ENCODE measurements at regions not wholly inside any gene's neighbourhood (a gene's known extent, or its start where the extent isn't known, plus 50 kb on each side); places are given as distances from the start of the nearest gene placed in this dataset.

DNA sequence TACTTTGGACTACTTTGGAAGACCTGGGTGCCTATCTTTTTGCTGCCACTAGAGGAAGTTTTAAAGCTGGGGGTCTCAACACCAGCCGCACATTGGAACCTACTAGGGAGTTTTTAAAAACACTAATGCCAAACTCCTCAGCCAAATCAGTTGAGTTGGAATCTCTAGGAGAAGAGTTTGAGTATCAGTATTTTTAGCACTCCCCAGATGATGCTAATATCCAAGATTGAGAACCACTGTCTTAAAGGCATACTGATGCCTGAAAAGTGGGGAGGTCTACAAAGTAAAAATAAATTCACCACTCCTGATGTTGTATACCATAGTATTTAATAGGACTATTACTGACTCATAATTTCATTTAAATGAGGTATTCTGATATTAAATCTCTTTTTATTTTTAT lies 62.9 kb upstream of the COL21A1 start:
- ATAC-seq (no peak), DNase-seq (ENCODE audit: low read depth, low spot score) (no peak)
- no peak overlapping the region for H2AFZ ChIP-seq (ENCODE audit: low read depth, low read length, poor library complexity, severe bottlenecking)
- H3K27me3 ChIP-seq (ENCODE audit: insufficient read depth, low read length), result no peaks in the 10 kb centered on the region
- H3K4me1 ChIP-seq (ENCODE audit: control insufficient read depth in 1 of 2, insufficient read depth in 2 of 2, low read length in 2 of 2), result no peaks in the 10 kb centered on the region
- RAD21 ChIA-PET (ENCODE audit: low non-redundant PET in 1 of 2, low total read pairs in 2 of 2, uncharacterized antibody in 2 of 2, unreplicated experiment in 2 of 2), result no interaction called here
- H3K36me3 ChIP-seq (ENCODE audit: control insufficient read depth in 1 of 2, insufficient read depth in 2 of 2, low read length in 2 of 2), result no peaks in the 10 kb centered on the region
- TF ChIP-seq ZFX (IDR thresholded peaks at IDR 0.05), result no peak
- TF ChIP-seq CTCF (IDR thresholded peaks at IDR 0.05 in 2 of 3, conservative IDR thresholded peaks at IDR 0.05 in 1 of 3; ENCODE audit: borderline replicate concordance in 1 of 3, insufficient read depth in 1 of 3, low read depth in 2 of 3, low read length in 2 of 3), result 0 out of 6 replicates have a peak, but pooled peaks of 1 of the 3 experiments have one; percentile 19
- H4K20me1 ChIP-seq (ENCODE audit: insufficient read depth), result no peaks in the 10 kb centered on the region; the same call in 1 of the 2 replicates
- no peaks in the 10 kb centered on the region for H3K9me2 ChIP-seq (ENCODE audit: insufficient read depth)
- intact Hi-C loops (cut with micrococcal nuclease), result no loop called here
- H3K4me2 ChIP-seq (ENCODE audit: low read length), result no peak overlapping the region
- CTCF ChIA-PET, result interaction anchor here (0.7 kb wide), 1 partner anchor 47 kb away, joined by 3 read pairs; no protein-coding TSS in a partner anchor
- POLR2A ChIA-PET, result no interaction called here
- H3K9me3 ChIP-seq (ENCODE audit: control insufficient read depth in 1 of 2, insufficient read depth in 1 of 2, low read depth in 1 of 2, low read length in 2 of 2), result no peaks in the 10 kb centered on the region
- no peak overlapping the region for H3K27ac ChIP-seq (ENCODE audit: low read depth, low read length)
- BruUV-seq (replicated peaks), result no TSS peak
- no peak overlapping the region for H3K4me3 ChIP-seq (replicated peaks in 1 of 2; ENCODE audit: low read depth in 1 of 2, low read length in 2 of 2)
- no peaks in the 10 kb centered on the region for H3K79me2 ChIP-seq (ENCODE audit: insufficient read depth, low read length)
- no peak overlapping the region for H3K9ac ChIP-seq (ENCODE audit: low read length)

- ATAC-seq (no peak), DNase-seq (ENCODE audit: low read depth, low spot score) (no peak)
- CTCF ChIA-PET, result interaction anchor here (1.0 kb wide), 1 partner anchor 337 kb away, joined by 3 read pairs; no protein-coding TSS in a partner anchor
- H3K4me1 ChIP-seq (ENCODE audit: control insufficient read depth in 1 of 2, insufficient read depth in 2 of 2, low read length in 2 of 2), result peaks cover 0 to 9% of the 10 kb centered on the region in 2 experiments; a peak in 2 of 4 replicates
- H3K79me2 ChIP-seq (ENCODE audit: insufficient read depth, low read length), result no peaks in the 10 kb centered on the region
- no peaks in the 10 kb centered on the region for H3K36me3 ChIP-seq (ENCODE audit: control insufficient read depth in 1 of 2, insufficient read depth in 2 of 2, low read length in 2 of 2)
- H3K9me3 ChIP-seq (ENCODE audit: control insufficient read depth in 1 of 2, insufficient read depth in 1 of 2, low read depth in 1 of 2, low read length in 2 of 2), result no peaks in the 10 kb centered on the region
- no peak overlapping the region for H3K9ac ChIP-seq (ENCODE audit: low read length)
- H3K9me2 ChIP-seq (ENCODE audit: insufficient read depth), result no peaks in the 10 kb centered on the region
- no peaks in the 10 kb centered on the region for H3K27me3 ChIP-seq (ENCODE audit: insufficient read depth, low read length)
- no TSS peak for BruUV-seq (replicated peaks)
- no peaks in the 10 kb centered on the region for H4K20me1 ChIP-seq (ENCODE audit: insufficient read depth)
- no peak overlapping the region for H3K4me2 ChIP-seq (ENCODE audit: low read length)
- intact Hi-C loops (cut with micrococcal nuclease), result no loop called here
- H3K4me3 ChIP-seq (replicated peaks in 1 of 2; ENCODE audit: low read depth in 1 of 2, low read length in 2 of 2), result no peak overlapping the region
- no peak overlapping the region for H2AFZ ChIP-seq (ENCODE audit: low read depth, low read length, poor library complexity, severe bottlenecking)
- no peak overlapping the region for H3K27ac ChIP-seq (ENCODE audit: low read depth, low read length)
- POLR2A ChIA-PET, result no interaction called here
- RAD21 ChIA-PET (ENCODE audit: low non-redundant PET in 1 of 2, low total read pairs in 2 of 2, uncharacterized antibody in 2 of 2, unreplicated experiment in 2 of 2), result no interaction called here
- TF ChIP-seq CBX3 (IDR thresholded peaks at IDR 0.05; ENCODE audit: low read depth) (no peak), FOSL1 (IDR thresholded peaks at IDR 0.05; ENCODE audit: low read depth) (no peak), YY1 (IDR thresholded peaks at IDR 0.05; ENCODE audit: extremely low read depth, insufficient replicate concordance, low read depth, low read length) (no peak), ZNF274 (IDR thresholded peaks at IDR 0.05; ENCODE audit: low read depth, low read length) (no peak), TCF7L2 (IDR thresholded peaks at IDR 0.05; ENCODE audit: borderline replicate concordance, extremely low read depth, insufficient read depth, insufficient read length) (no peak), POLR2AphosphoS5 (IDR thresholded peaks at IDR 0.05; ENCODE audit: low read depth, low read length) (no peak), JUND (IDR thresholded peaks at IDR 0.05) (no peak), ATF3 (IDR thresholded peaks at IDR 0.05) (no peak), SIN3A (IDR thresholded peaks at IDR 0.05; ENCODE audit: low read depth) (no peak), RAD21 (IDR thresholded peaks at IDR 0.05; ENCODE audit: low read depth) (no peak), EZH2phosphoT487 (IDR thresholded peaks at IDR 0.05; ENCODE audit: borderline replicate concordance) (no peak), EZH2 (IDR thresholded peaks at IDR 0.05) (no peak), ELF1 (IDR thresholded peaks at IDR 0.05; ENCODE audit: borderline replicate concordance, low read depth) (no peak)
- TF ChIP-seq, protein P1, sequence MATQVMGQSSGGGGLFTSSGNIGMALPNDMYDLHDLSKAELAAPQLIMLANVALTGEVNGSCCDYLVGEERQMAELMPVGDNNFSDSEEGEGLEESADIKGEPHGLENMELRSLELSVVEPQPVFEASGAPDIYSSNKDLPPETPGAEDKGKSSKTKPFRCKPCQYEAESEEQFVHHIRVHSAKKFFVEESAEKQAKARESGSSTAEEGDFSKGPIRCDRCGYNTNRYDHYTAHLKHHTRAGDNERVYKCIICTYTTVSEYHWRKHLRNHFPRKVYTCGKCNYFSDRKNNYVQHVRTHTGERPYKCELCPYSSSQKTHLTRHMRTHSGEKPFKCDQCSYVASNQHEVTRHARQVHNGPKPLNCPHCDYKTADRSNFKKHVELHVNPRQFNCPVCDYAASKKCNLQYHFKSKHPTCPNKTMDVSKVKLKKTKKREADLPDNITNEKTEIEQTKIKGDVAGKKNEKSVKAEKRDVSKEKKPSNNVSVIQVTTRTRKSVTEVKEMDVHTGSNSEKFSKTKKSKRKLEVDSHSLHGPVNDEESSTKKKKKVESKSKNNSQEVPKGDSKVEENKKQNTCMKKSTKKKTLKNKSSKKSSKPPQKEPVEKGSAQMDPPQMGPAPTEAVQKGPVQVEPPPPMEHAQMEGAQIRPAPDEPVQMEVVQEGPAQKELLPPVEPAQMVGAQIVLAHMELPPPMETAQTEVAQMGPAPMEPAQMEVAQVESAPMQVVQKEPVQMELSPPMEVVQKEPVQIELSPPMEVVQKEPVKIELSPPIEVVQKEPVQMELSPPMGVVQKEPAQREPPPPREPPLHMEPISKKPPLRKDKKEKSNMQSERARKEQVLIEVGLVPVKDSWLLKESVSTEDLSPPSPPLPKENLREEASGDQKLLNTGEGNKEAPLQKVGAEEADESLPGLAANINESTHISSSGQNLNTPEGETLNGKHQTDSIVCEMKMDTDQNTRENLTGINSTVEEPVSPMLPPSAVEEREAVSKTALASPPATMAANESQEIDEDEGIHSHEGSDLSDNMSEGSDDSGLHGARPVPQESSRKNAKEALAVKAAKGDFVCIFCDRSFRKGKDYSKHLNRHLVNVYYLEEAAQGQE (IDR thresholded peaks at IDR 0.05; ENCODE audit: low read depth), result no peak
Observed at GRCh38 chr6:56299916-56300315, 52.5 kb upstream of the COL21A1 start.

Measured in HCT116 (cell line).